Caco-2 (cell line): ENCODE measurements at regions not wholly inside any gene's neighbourhood (a gene's known extent, or its start where the extent isn't known, plus 50 kb on each side); places are given as distances from the start of the nearest gene placed in this dataset.

Experiments
- BruUV-seq: library from RNA; stranded (reverse); fragments of 400-500 nt; replicated peaks from 2 replicates; lab custom pipeline; 2021; lab: Mats Ljungman, UMichigan
- CTCF ChIA-PET: fragments of 300-600 bp; sonication (Branson Sonifier 250); formaldehyde crosslinking; loops from one replicate; lab custom pipeline; 2022; ENCODE audit warnings: antibody characterized with exemption; lab: Charles Lee
- POLR2A ChIA-PET: fragments of 300-600 bp; sonication (Branson Sonifier 250); formaldehyde crosslinking; loops from one replicate; lab custom pipeline; 2022; ENCODE audit warnings: antibody characterized with exemption; lab: Charles Lee
- DNase-seq, 2 experiments: peaks; one replicate each; pipeline versions ENCODE4 v3.0.0 to v3.0.0-alpha.2; 2020 to 2022
- H3K27me3 ChIP-seq: replicated peaks from 2 replicates; pipeline ENCODE4 v1.6.0; 2011; ENCODE audit warnings: low read length; ENCODE audit not compliant: control insufficient read depth, insufficient read depth
- H3K36me3 ChIP-seq: 2 replicates; pipeline ENCODE4 v1.5.1; 2011; ENCODE audit warnings: low read length; ENCODE audit not compliant: control insufficient read depth, insufficient read depth
- H3K4me1 ChIP-seq: fragments of 250-450 bp; sonication (Bioruptor Pico); 2 replicates; pipeline ENCODE4 v1.5.1; 2020; ENCODE audit warnings: mild to moderate bottlenecking
- H3K4me3 ChIP-seq: 2 replicates; pipeline ENCODE4 v1.5.1; 2011; ENCODE audit warnings: low read depth, mild to moderate bottlenecking, control low read depth, low read length
- H3K9me3 ChIP-seq: fragments of 250-450 bp; sonication (Bioruptor Pico); 2 replicates; pipeline ENCODE4 v1.5.1; 2020; ENCODE audit warnings: mild to moderate bottlenecking, moderate library complexity
- H3K27ac Mint-ChIP-seq: one replicate; pipeline ENCODE4 v1.8.0; 2022; ENCODE audit warnings: mixed read lengths; ENCODE audit not compliant: unreplicated experiment
- H3K27me3 Mint-ChIP-seq: one replicate; pipeline ENCODE4 v1.8.0; 2022; ENCODE audit warnings: mixed read lengths; ENCODE audit not compliant: insufficient read depth, unreplicated experiment
- H3K36me3 Mint-ChIP-seq: one replicate; pipeline ENCODE4 v1.8.0; 2022; ENCODE audit warnings: mild to moderate bottlenecking, mixed read lengths; ENCODE audit not compliant: insufficient read depth, unreplicated experiment
- H3K4me1 Mint-ChIP-seq: one replicate; pipeline ENCODE4 v1.8.0; 2022; ENCODE audit warnings: low read depth, mixed read lengths; ENCODE audit not compliant: unreplicated experiment
- H3K4me3 Mint-ChIP-seq: one replicate; pipeline ENCODE4 v1.8.0; 2022; ENCODE audit warnings: mild to moderate bottlenecking, moderate library complexity, mixed read lengths; ENCODE audit not compliant: unreplicated experiment
- H3K9me3 Mint-ChIP-seq: one replicate; pipeline ENCODE4 v1.8.0; 2022; ENCODE audit warnings: mixed read lengths; ENCODE audit not compliant: unreplicated experiment
- CTCF ChIP-seq, 2 experiments: fragments of 200-600 bp in 1 of 2; IDR thresholded peaks; 1 replicate in 1 of 2; 2 replicates in 1 of 2; pipeline versions ENCODE4 v1.5.1 to v1.8.0; 2011 to 2022; ENCODE audit warnings: antibody characterized with exemption in 1 of 2, control low read depth in 1 of 2, inconsistent platforms in 1 of 2, low read depth in 1 of 2, low read length in 1 of 2, mild to moderate bottlenecking in 1 of 2, moderate library complexity in 1 of 2; ENCODE audit not compliant: insufficient read depth in 1 of 2, severe bottlenecking in 1 of 2, unreplicated experiment in 1 of 2
- intact Hi-C: fragments of 100-400 bp; cut with micrococcal nuclease; formaldehyde crosslinking; loops from one replicate; pipeline ENCODE4 v1.10.0; 2022; ENCODE audit not compliant: unreplicated experiment

DNA sequence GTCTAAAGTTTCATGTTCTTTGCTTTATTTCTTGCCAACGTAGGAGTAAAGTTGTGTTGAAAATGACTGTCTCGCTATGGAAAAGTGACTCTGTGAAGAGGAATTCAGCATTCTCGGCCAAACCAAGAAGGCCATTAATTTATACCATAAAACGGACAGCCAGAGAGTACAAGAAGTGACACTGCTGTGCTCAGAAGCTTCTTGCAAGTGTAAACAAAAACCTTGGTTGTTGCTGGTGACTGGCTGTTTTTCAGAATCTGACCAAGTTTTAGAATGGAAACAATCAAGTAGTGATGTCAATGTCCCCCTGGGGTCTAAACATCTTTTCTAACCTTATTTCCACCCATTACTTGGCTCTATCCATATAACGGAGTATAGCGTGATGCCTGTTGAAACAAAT lies 201.9 kb downstream of the INHBA start:
- CTCF ChIA-PET: no interaction called here
- no peak for DNase-seq
- H3K27me3 ChIP-seq: no peaks in the 10 kb centered on the region; the same call in 1 of the 2 replicates
- no TSS peak for BruUV-seq
- no peaks in the 10 kb centered on the region for H3K36me3 ChIP-seq
- no peak overlapping the region for H3K4me3 Mint-ChIP-seq
- peaks cover 7% of the 10 kb centered on the region for H3K27me3 Mint-ChIP-seq
- H3K4me1 Mint-ChIP-seq: no peaks in the 10 kb centered on the region
- no peak overlapping the region for H3K4me3 ChIP-seq
- H3K9me3 Mint-ChIP-seq: peaks cover 8% of the 10 kb centered on the region
- H3K36me3 Mint-ChIP-seq: no peaks in the 10 kb centered on the region
- intact Hi-C loops: no loop called here
- POLR2A ChIA-PET: no interaction called here
- H3K4me1 ChIP-seq: no peaks in the 10 kb centered on the region
- H3K27ac Mint-ChIP-seq: no peak overlapping the region
- TF ChIP-seq CTCF (IDR thresholded peaks at IDR 0.05; ENCODE audit: insufficient read depth in 1 of 2, low read depth in 1 of 2, low read length in 1 of 2, severe bottlenecking in 1 of 2, unreplicated experiment in 1 of 2): no peak
- H3K9me3 ChIP-seq: no peaks in the 10 kb centered on the region

- BruUV-seq: no TSS peak
- no peak overlapping the region for H3K4me3 ChIP-seq
- no peak overlapping the region for H3K4me3 Mint-ChIP-seq
- H3K27me3 ChIP-seq: no peaks in the 10 kb centered on the region
- no peaks in the 10 kb centered on the region for H3K36me3 ChIP-seq
- no peak overlapping the region for H3K27ac Mint-ChIP-seq
- DNase-seq: no peak
- no peaks in the 10 kb centered on the region for H3K9me3 ChIP-seq
- TF ChIP-seq CTCF (IDR thresholded peaks at IDR 0.05; ENCODE audit: insufficient read depth in 1 of 2, low read depth in 1 of 2, low read length in 1 of 2, severe bottlenecking in 1 of 2, unreplicated experiment in 1 of 2): no peak
- POLR2A ChIA-PET: no interaction called here
- H3K36me3 Mint-ChIP-seq: no peaks in the 10 kb centered on the region
- no peaks in the 10 kb centered on the region for H3K9me3 Mint-ChIP-seq
- intact Hi-C loops: no loop called here
- no peaks in the 10 kb centered on the region for H3K4me1 Mint-ChIP-seq
- H3K4me1 ChIP-seq: no peaks in the 10 kb centered on the region
- CTCF ChIA-PET: no interaction called here
- no peaks in the 10 kb centered on the region for H3K27me3 Mint-ChIP-seq
Observed at GRCh38 chr7:41492603-41493002, 210.3 kb downstream of the INHBA start.

- ChIA-PET CTCF (no interaction called here), POLR2A (no interaction called here)
- Mint-ChIP-seq H3K9me3 (no peaks in the 10 kb centered on the region), H3K4me3 (no peak overlapping the region), H3K4me1 (no peaks in the 10 kb centered on the region), H3K36me3 (no peaks in the 10 kb centered on the region), H3K27me3 (no peaks in the 10 kb centered on the region), H3K27ac (no peak overlapping the region)
- intact Hi-C loops: no loop called here
- DNase-seq: no peak
- no peaks in the 10 kb centered on the region for H3K27me3 ChIP-seq
- no peaks in the 10 kb centered on the region for H3K4me1 ChIP-seq
- TF ChIP-seq CTCF (IDR thresholded peaks at IDR 0.05; ENCODE audit: insufficient read depth in 1 of 2, low read depth in 1 of 2, low read length in 1 of 2, severe bottlenecking in 1 of 2, unreplicated experiment in 1 of 2): no peak
- no peak overlapping the region for H3K4me3 ChIP-seq
- BruUV-seq: no TSS peak
- H3K9me3 ChIP-seq: no peaks in the 10 kb centered on the region
- H3K36me3 ChIP-seq: no peaks in the 10 kb centered on the region
Observed at GRCh38 chr7:41491883-41492471, 210.9 kb downstream of the INHBA start.
